ENCODE measurements at regions not wholly inside any gene's neighbourhood (a gene's known extent, or its start where the extent isn't known, plus 50 kb on each side); places are given as distances from the start of the nearest gene placed in this dataset.

GRCh38 chr6:4191271-4191721, 55.9 kb upstream of the ECI2 start:
- POLR2A ChIA-PET = interaction anchor here (0.5 to 1.6 kb wide), 2 partner anchors 14 to 17 kb away, joined by 4 to 6 read pairs; no protein-coding TSS in a partner anchor
- Histone ChIP-seq H3K27ac (ENCODE audit: extremely low read depth, low read depth, low read length) (no peak overlapping the region), H2AFZ (ENCODE audit: low read depth, low read length) (no peak overlapping the region), H3K9me1 (ENCODE audit: control insufficient read depth, insufficient read depth, low read length) (no peaks in the 10 kb centered on the region), H3K4me2 (ENCODE audit: insufficient read depth, low read length) (no peak overlapping the region), H3K9me3 (replicated peaks; ENCODE audit: control insufficient read depth, insufficient read depth, low read depth, low read length) (no peaks in the 10 kb centered on the region), H4K20me1 (replicated peaks; ENCODE audit: control insufficient read depth, insufficient read depth, low read length) (no peaks in the 10 kb centered on the region), H3K79me2 (ENCODE audit: control insufficient read depth, insufficient read depth, low read length) (no peaks in the 10 kb centered on the region), H3K4me3 (no peak overlapping the region), H3K27me3 (ENCODE audit: control insufficient read depth in 2 of 2, insufficient read depth in 2 of 2, low read length in 2 of 2) (peaks cover 0 to 17% of the 10 kb centered on the region in 2 experiments; a peak in 1 of 5 replicates), H3K4me1 (replicated peaks in 1 of 2; ENCODE audit: control insufficient read depth in 2 of 2, insufficient read depth in 2 of 2, low read length in 2 of 2) (peaks cover 0 to 11% of the 10 kb centered on the region in 2 experiments; a peak in 2 of 5 replicates), H3K36me3 (ENCODE audit: control insufficient read depth, insufficient read depth, low read length) (no peaks in the 10 kb centered on the region), H3K9ac (ENCODE audit: insufficient read depth in 1 of 2, low read depth in 2 of 2, low read length in 2 of 2) (no peak overlapping the region)
- WGBS (ENCODE audit: insufficient coverage, low coverage, missing lambda C conversion rate) = 50% methylated on average over 18 of the region's 27 CpGs
- intact Hi-C loops (cut with micrococcal nuclease) (no loop called here), in situ Hi-C loops (cut with MboI) (no loop called here)
- ATAC-seq = no peak
- TF ChIP-seq CEBPB (tag; IDR thresholded peaks at IDR 0.05) (no peak), FUS (optimal IDR thresholded peaks at IDR 0.05; ENCODE audit: low read depth, low read length) (no peak), MCM3 (IDR thresholded peaks at IDR 0.05) (no peak), STAT5A (IDR thresholded peaks at IDR 0.05; ENCODE audit: borderline replicate concordance, low read length) (no peak), ZNF518B (CRISPR knock-in tag; IDR thresholded peaks at IDR 0.05) (no peak), SREBF1 (IDR thresholded peaks at IDR 0.05; ENCODE audit: borderline replicate concordance, low read depth, low read length) (no peak), ZNF174 (CRISPR knock-in tag; IDR thresholded peaks at IDR 0.05) (no peak), ZNF184 (CRISPR knock-in tag; IDR thresholded peaks at IDR 0.05) (no peak), SRSF9 (IDR thresholded peaks at IDR 0.05; ENCODE audit: borderline replicate concordance, low read depth, low read length) (no peak), SNRNP70 (optimal IDR thresholded peaks at IDR 0.05; ENCODE audit: low read depth, low read length) (no peak), ZNF584 (CRISPR knock-in tag; IDR thresholded peaks at IDR 0.05; ENCODE audit: low read depth) (no peak), DNMT1 (IDR thresholded peaks at IDR 0.05) (no peak), NFATC3 (IDR thresholded peaks at IDR 0.05) (no peak), CTBP1 (IDR thresholded peaks at IDR 0.05; ENCODE audit: borderline replicate concordance) (no peak), NFE2L1 (tag; IDR thresholded peaks at IDR 0.05; ENCODE audit: borderline replicate concordance, low read depth) (no peak)
- TF ChIP-seq, protein P1, sequence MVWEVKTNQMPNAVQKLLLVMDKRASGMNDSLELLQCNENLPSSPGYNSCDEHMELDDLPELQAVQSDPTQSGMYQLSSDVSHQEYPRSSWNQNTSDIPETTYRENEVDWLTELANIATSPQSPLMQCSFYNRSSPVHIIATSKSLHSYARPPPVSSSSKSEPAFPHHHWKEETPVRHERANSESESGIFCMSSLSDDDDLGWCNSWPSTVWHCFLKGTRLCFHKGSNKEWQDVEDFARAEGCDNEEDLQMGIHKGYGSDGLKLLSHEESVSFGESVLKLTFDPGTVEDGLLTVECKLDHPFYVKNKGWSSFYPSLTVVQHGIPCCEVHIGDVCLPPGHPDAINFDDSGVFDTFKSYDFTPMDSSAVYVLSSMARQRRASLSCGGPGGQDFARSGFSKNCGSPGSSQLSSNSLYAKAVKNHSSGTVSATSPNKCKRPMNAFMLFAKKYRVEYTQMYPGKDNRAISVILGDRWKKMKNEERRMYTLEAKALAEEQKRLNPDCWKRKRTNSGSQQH (CRISPR knock-in tag; IDR thresholded peaks at IDR 0.05) = no peak
- TF ChIP-seq, protein P2, sequence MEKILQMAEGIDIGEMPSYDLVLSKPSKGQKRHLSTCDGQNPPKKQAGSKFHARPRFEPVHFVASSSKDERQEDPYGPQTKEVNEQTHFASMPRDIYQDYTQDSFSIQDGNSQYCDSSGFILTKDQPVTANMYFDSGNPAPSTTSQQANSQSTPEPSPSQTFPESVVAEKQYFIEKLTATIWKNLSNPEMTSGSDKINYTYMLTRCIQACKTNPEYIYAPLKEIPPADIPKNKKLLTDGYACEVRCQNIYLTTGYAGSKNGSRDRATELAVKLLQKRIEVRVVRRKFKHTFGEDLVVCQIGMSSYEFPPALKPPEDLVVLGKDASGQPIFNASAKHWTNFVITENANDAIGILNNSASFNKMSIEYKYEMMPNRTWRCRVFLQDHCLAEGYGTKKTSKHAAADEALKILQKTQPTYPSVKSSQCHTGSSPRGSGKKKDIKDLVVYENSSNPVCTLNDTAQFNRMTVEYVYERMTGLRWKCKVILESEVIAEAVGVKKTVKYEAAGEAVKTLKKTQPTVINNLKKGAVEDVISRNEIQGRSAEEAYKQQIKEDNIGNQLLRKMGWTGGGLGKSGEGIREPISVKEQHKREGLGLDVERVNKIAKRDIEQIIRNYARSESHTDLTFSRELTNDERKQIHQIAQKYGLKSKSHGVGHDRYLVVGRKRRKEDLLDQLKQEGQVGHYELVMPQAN (IDR thresholded peaks at IDR 0.05; ENCODE audit: borderline replicate concordance) = no peak
- CTCF ChIA-PET (ENCODE audit: low intra/inter-chr PET ratio) = no interaction called here
- no TSS peak for BruUV-seq (replicated peaks)
- no peak for FAIRE-seq
- no peak for DNase-seq (ENCODE audit: extremely low read depth in 1 of 4, low spot score in 3 of 4)

Data from K562 (cell line).